Pancreas (tissue), 10 donors: ENCODE measurements at regions not wholly inside any gene's neighbourhood (a gene's known extent, or its start where the extent isn't known, plus 50 kb on each side); places are given as distances from the start of the nearest gene placed in this dataset.
"Not testable (repeated sequence)": the region's sequence is repeated elsewhere in the genome, so short reads cannot be mapped to it uniquely, and the experiment has no call there.

Experiments
- ATAC-seq, 4 donors: fragments of 200-7000 bp; cut with Tn5 transposase; one replicate each; pipeline versions ENCODE4 v1.8.0 to v1.9.1; 2020; ENCODE audit warnings: mild to moderate bottlenecking in 4 of 4, moderate library complexity in 4 of 4
- DNase-seq, 6 donors: peaks; one replicate each; pipeline ENCODE4 v3.0.0-alpha.2; 2020
- FAIRE-seq: peaks from 2 replicates; lab custom pipeline; 2012; peaks lifted over from hg19 to GRCh38; lab: Jason Lieb, UNC
- H3K27ac ChIP-seq, 4 donors: fragments of 200-600 bp; sonication (generic); 1 replicate in 3 of 4; 2 replicates in 1 of 4; pipeline versions ENCODE4 v1.5.0 to v1.8.0; 2020
- H3K27me3 ChIP-seq, 4 donors: fragments of 200-600 bp; one replicate each; pipeline ENCODE4 v1.8.0; 2021
- H3K36me3 ChIP-seq, 3 donors: fragments of 200-600 bp; sonication (generic) in 1 of 3; one replicate each; pipeline versions ENCODE4 v1.5.0 to v1.8.0; 2020 to 2021
- H3K4me1 ChIP-seq, 3 donors: fragments of 200-600 bp; one replicate each; pipeline ENCODE4 v1.8.0; 2021
- H3K4me3 ChIP-seq, 4 donors: fragments of 200-600 bp; sonication (generic) in 2 of 4; one replicate each; pipeline versions ENCODE4 v1.5.0 to v1.8.0; 2020 to 2021
- H3K9me3 ChIP-seq, 4 donors: fragments of 200-600 bp; one replicate each; pipeline ENCODE4 v1.8.0; 2021
- CTCF ChIP-seq, 4 donors: fragments of 200-600 bp; sonication (generic) in 3 of 4; IDR thresholded peaks; one replicate each; pipeline versions ENCODE4 v1.5.0 to v1.8.0; 2021; ENCODE audit warnings: antibody characterized with exemption in 4 of 4
- WGBS, 2 donors: extraction: QIAGEN DNeasy Blood & Tissue Kit; methylation state at CpG; one replicate each; pipeline ENCODE4 v1.1.7; 2013; 5-methylcytosine and 5-hydroxymethylcytosine counted together
- intact Hi-C, 3 donors: fragments of 100-400 bp; cut with DNase I; formaldehyde crosslinking; loops; one replicate each; pipeline versions ENCODE4 v1.11.1 to v1.14.2; 2022
- donor health status: healthy with polysubstance abuse.
- donor health status: DM: no; HTN: no; CAD: no; lungs with moderate emphysema.
- donor health status: DM: no; HTN: no; CAD: no.
- donor health status: control.
- donor health status: control.
- donor health status: Bipolar disorder and iron deficiency.
- donor health status: DM: yes; HTN: yes; CAD: no.
- donor health status: DM: no; HTN: no; CAD: no.
- donor health status: DM: no; HTN: no; CAD: no.
- donor health status: DM: yes; HTN: yes; CAD: no.

DNA sequence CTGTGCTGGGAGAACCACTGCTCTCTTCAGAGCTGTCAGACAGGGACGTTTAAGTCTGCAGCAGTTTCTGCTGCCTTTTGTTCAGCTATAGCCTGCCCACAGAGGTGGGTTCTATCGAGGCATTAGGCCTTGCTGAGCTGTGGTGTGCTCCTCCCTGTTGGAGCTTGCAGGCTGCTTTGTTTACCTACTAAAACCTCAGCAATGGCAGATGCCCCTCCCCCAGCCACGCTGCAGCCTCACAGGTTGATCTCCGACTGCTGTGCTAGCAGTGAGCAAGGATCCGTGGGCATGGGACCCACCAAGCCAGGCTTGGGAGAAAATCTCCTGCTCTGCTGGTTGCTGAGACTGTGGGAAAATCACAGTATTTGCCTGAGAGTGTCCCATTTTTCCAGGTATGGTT, 133.8 kb upstream of the UBQLN2 start:
- Histone ChIP-seq H3K27me3 (no peaks in the 10 kb centered on the region), H3K36me3 (no peaks in the 10 kb centered on the region), H3K4me1 (no peaks in the 10 kb centered on the region), H3K4me3 (no peak overlapping the region), H3K9me3 (no peaks in the 10 kb centered on the region), H3K27ac (no peak overlapping the region)
- DNase-seq (peak in 1 of 6 donors; percentile 26), ATAC-seq (no peak), FAIRE-seq (no peak)
- WGBS, 2 donors, result 11 to 45% methylated on average over 5 of the region's 5 CpGs
- intact Hi-C loops, result no loop called here
- no peak for TF ChIP-seq CTCF (IDR thresholded peaks at IDR 0.05)

- DNase-seq, H3K9me3 ChIP-seq, FAIRE-seq, H3K4me1 ChIP-seq, H3K4me3 ChIP-seq, H3K36me3 ChIP-seq, H3K27ac ChIP-seq, H3K27me3 ChIP-seq, intact Hi-C loops, ATAC-seq: not testable (repeated sequence)
- WGBS, 2 donors, result 68 to 80% methylated on average over 12 of the region's 12 CpGs
These were observed 111.4 kb upstream of the UBQLN2 start for GRCh38 chrX:56451981-56452380.

DNA sequence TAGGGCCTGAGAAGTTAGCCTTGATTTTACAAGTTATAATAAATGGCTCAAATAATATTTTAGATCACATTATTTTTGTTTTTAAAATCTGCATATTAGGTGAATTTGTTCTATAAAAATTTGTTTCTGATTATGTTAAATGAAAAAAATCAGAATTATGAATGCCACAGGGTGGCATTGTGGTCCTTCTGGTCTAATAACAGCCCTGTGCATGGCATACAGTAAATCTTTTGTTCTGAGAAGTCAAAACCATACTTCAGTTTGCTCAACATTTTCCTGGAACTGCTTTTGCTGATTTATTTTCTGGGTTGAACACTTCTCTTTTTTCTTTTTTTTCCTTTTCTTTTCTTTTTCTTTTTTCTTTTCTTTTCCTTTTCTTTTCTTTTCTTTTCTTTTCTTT, 101.0 kb upstream of the UBQLN2 start:
- Histone ChIP-seq H3K9me3 (no peaks in the 10 kb centered on the region), H3K27ac (no peak overlapping the region), H3K36me3 (no peaks in the 10 kb centered on the region), H3K27me3 (no peaks in the 10 kb centered on the region), H3K4me3 (no peak overlapping the region), H3K4me1 (no peaks in the 10 kb centered on the region)
- DNase-seq (no peak), ATAC-seq (no peak), FAIRE-seq (peak; percentile 82)
- intact Hi-C loops, result no loop called here
- no peak for TF ChIP-seq CTCF (IDR thresholded peaks at IDR 0.05)

- H3K27me3 ChIP-seq, result peaks cover 0 to 10% (median 2%) of the 10 kb centered on the region in 4 donors
- no peaks in the 10 kb centered on the region for H3K36me3 ChIP-seq
- H3K4me3 ChIP-seq, result no peak overlapping the region
- H3K9me3 ChIP-seq, result no peaks in the 10 kb centered on the region
- FAIRE-seq (no peak), ATAC-seq (no peak), DNase-seq (no peak)
- H3K4me1 ChIP-seq, result no peaks in the 10 kb centered on the region
- intact Hi-C loops, result no loop called here
- no peak for TF ChIP-seq CTCF (IDR thresholded peaks at IDR 0.05)
- 53 to 66% methylated on average over 2 of the region's 2 CpGs for WGBS, 2 donors
- no peak overlapping the region for H3K27ac ChIP-seq
These were observed 95.0 kb upstream of the UBQLN2 start for GRCh38 chrX:56468441-56468840.

GRCh38 chrX:56494923-56495322, 68.5 kb upstream of the UBQLN2 start:
- FAIRE-seq, H3K4me1 ChIP-seq, H3K27ac ChIP-seq, H3K9me3 ChIP-seq, H3K4me3 ChIP-seq, DNase-seq, intact Hi-C loops, ATAC-seq, H3K36me3 ChIP-seq: not testable (repeated sequence)
- H3K27me3 ChIP-seq, result peaks cover 0 to 12% (median 3%) of the 10 kb centered on the region in 4 donors
- 73 to 75% methylated on average over 8 of the region's 8 CpGs for WGBS, 2 donors

GRCh38 chrX:56498756-56499155, 64.7 kb upstream of the UBQLN2 start:
- ATAC-seq, result no peak
- 60 to 81% methylated on average over 1 of the region's 1 CpG for WGBS, 2 donors
- H3K9me3 ChIP-seq, result no peaks in the 10 kb centered on the region
- peaks cover 0 to 19% (median 6%) of the 10 kb centered on the region in 4 donors for H3K27me3 ChIP-seq
- no peaks in the 10 kb centered on the region for H3K36me3 ChIP-seq
- no peak for FAIRE-seq
- H3K4me1 ChIP-seq, result no peaks in the 10 kb centered on the region
- no peak for DNase-seq
- no peak for TF ChIP-seq CTCF (IDR thresholded peaks at IDR 0.05)
- no peak overlapping the region for H3K4me3 ChIP-seq
- no peak overlapping the region for H3K27ac ChIP-seq
- intact Hi-C loops, result no loop called here
